Smooth muscle cell (in vitro differentiated cells): ENCODE measurements at regions not wholly inside any gene's neighbourhood (a gene's known extent, or its start where the extent isn't known, plus 50 kb on each side); places are given as distances from the start of the nearest gene placed in this dataset.

Experiments used
- DNase-seq: peaks from one replicate; lab custom pipeline; 2025; ENCODE audit not compliant: unreplicated experiment; lab: John Stamatoyannopoulos, UW
- H2AFZ ChIP-seq: fragments of 200-600 bp; sonication (generic); 2 replicates; pipeline ENCODE4 v1.6.0; 2016; ENCODE audit warnings: antibody characterized with exemption, low read depth, mild to moderate bottlenecking
- H3F3A ChIP-seq: fragments of 200-600 bp; sonication (generic); 2 replicates; pipeline ENCODE4 v1.6.0; 2017; ENCODE audit warnings: antibody characterized with exemption, low read depth
- H3K27ac ChIP-seq: fragments of 200-600 bp; sonication (generic); 2 replicates; pipeline ENCODE4 v1.5.1; 2016; ENCODE audit warnings: low read depth, mild to moderate bottlenecking
- H3K27me3 ChIP-seq: fragments of 200-600 bp; sonication (generic); 2 replicates; pipeline ENCODE4 v1.6.1; 2016; ENCODE audit warnings: low read depth, mild to moderate bottlenecking
- H3K36me3 ChIP-seq: fragments of 200-600 bp; sonication (generic); 2 replicates; pipeline ENCODE4 v1.5.1; 2016; ENCODE audit warnings: low read depth
- H3K4me1 ChIP-seq: fragments of 200-600 bp; sonication (generic); 2 replicates; pipeline ENCODE4 v1.5.1; 2016; ENCODE audit warnings: low read depth
- H3K4me2 ChIP-seq: fragments of 200-600 bp; sonication (generic); 2 replicates; pipeline ENCODE4 v1.6.0; 2016; ENCODE audit warnings: mild to moderate bottlenecking
- H3K4me3 ChIP-seq: fragments of 200-600 bp; sonication (generic); 2 replicates; pipeline ENCODE4 v1.5.1; 2016; ENCODE audit warnings: mild to moderate bottlenecking
- H3K79me2 ChIP-seq: fragments of 200-600 bp; sonication (generic); 2 replicates; pipeline ENCODE4 v1.6.0; 2016; ENCODE audit warnings: low read depth, mild to moderate bottlenecking
- H3K9ac ChIP-seq: fragments of 200-600 bp; sonication (generic); 2 replicates; pipeline ENCODE4 v1.6.0; 2016; ENCODE audit warnings: low read depth
- H3K9me3 ChIP-seq: fragments of 200-600 bp; sonication (generic); replicated peaks from 2 replicates; pipeline ENCODE4 v1.5.1; 2016; ENCODE audit warnings: low read depth
- H4K20me1 ChIP-seq: fragments of 200-600 bp; sonication (generic); 2 replicates; pipeline ENCODE4 v1.6.0; 2016; ENCODE audit warnings: low read depth
- WGBS: methylation state at CpG from one replicate; pipeline ENCODE4 v1.1.7; 2016; ENCODE audit warnings: low lambda C conversion rate; 5-methylcytosine and 5-hydroxymethylcytosine counted together
- TF ChIP-seq, protein P1 (sequence below): fragments of 200-600 bp; sonication (generic); IDR thresholded peaks from 2 replicates; pipeline ENCODE4 v1.5.1; 2017; ENCODE audit warnings: borderline replicate concordance, mild to moderate bottlenecking, antibody characterized with exemption; ENCODE audit not compliant: insufficient read depth, poor library complexity, severe bottlenecking

GRCh38 chr12:132426349-132427173 is 63.4 kb upstream of the FBRSL1 start:
- Histone ChIP-seq H4K20me1 (no peaks in the 10 kb centered on the region), H3K27ac (no peak overlapping the region), H3F3A (no peaks in the 10 kb centered on the region), H3K36me3 (no peaks in the 10 kb centered on the region), H2AFZ (no peak overlapping the region), H3K9me3 (no peaks in the 10 kb centered on the region), H3K4me3 (no peak overlapping the region), H3K9ac (no peak overlapping the region), H3K4me1 (peaks cover 43% of the 10 kb centered on the region), H3K4me2 (no peak overlapping the region), H3K27me3 (peaks cover 38% of the 10 kb centered on the region), H3K79me2 (no peaks in the 10 kb centered on the region)
- 90% methylated on average over 34 of the region's 34 CpGs for WGBS
- TF ChIP-seq, protein P1, sequence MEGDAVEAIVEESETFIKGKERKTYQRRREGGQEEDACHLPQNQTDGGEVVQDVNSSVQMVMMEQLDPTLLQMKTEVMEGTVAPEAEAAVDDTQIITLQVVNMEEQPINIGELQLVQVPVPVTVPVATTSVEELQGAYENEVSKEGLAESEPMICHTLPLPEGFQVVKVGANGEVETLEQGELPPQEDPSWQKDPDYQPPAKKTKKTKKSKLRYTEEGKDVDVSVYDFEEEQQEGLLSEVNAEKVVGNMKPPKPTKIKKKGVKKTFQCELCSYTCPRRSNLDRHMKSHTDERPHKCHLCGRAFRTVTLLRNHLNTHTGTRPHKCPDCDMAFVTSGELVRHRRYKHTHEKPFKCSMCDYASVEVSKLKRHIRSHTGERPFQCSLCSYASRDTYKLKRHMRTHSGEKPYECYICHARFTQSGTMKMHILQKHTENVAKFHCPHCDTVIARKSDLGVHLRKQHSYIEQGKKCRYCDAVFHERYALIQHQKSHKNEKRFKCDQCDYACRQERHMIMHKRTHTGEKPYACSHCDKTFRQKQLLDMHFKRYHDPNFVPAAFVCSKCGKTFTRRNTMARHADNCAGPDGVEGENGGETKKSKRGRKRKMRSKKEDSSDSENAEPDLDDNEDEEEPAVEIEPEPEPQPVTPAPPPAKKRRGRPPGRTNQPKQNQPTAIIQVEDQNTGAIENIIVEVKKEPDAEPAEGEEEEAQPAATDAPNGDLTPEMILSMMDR, result no peak
- DNase-seq, result no peak

DNA sequence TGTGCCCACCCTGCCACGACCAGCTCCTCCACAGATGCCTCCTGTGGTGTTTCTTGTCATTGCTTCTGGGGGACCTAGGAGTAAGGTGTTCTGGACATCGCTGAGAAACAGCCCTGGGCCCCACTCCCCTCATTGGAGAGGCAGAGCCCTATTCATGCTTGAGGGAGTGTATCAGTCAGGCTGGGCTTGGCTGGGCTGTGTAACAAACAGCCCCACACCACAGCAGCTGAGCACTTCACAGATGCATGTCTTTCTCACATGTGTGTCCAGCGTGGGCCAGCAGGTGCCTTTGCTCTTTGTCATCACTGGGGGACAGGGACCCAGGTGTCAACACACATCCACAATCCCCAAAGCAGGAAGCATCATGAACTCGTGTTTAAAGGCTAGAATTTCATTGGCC is 65.1 kb upstream of the FBRSL1 start:
- no peak overlapping the region for H3K27ac ChIP-seq
- no peak overlapping the region for H3K4me2 ChIP-seq
- WGBS, result 82% methylated on average over 4 of the region's 4 CpGs
- H3K79me2 ChIP-seq, result no peaks in the 10 kb centered on the region
- H3K27me3 ChIP-seq, result peaks cover 36% of the 10 kb centered on the region
- H3K9ac ChIP-seq, result no peak overlapping the region
- no peak overlapping the region for H3K4me3 ChIP-seq
- H3K4me1 ChIP-seq, result peaks cover 28% of the 10 kb centered on the region
- DNase-seq, result no peak
- TF ChIP-seq, protein P1, result no peak
- H3F3A ChIP-seq, result no peaks in the 10 kb centered on the region
- H4K20me1 ChIP-seq, result no peaks in the 10 kb centered on the region
- H3K36me3 ChIP-seq, result no peaks in the 10 kb centered on the region
- no peak overlapping the region for H2AFZ ChIP-seq
- no peaks in the 10 kb centered on the region for H3K9me3 ChIP-seq

DNA sequence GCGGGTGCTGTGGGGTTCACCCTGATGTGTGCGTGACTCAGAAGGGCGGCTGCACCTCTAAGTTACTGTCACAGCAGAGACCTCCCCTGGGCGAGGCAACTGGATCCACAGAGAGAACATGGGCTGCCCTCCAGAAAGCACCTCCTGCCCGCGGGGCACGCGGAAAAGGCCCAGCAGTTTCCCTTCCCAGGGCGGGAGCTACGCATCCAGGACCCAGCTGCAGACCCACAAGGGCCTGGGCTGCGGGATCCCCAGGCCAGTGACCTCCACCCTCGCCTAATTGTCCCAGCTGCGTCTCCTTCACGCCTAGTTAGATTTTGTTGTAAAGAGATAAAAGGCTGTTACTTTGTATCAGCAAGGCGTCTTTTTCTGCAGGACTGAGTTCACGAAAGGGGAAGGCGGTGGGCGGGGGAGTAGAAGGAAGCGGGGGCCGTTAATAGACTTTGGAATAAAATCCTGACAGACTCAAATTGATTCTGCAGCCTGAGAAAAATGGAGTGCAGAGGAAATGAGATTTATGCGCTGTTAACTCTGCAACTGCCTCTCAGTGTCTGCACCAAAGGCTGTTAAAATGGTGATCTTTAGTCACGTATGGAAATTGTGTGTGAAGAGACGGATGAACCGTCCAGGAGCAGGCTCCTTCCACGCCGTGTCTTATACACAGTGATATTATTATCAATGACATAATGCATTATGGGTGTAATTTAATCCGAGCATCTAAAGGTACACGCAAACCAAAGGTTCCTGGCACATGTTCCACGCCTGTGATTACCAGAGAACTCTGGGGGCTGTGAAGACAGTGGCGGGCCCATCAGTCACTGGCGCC is 65.9 kb upstream of the FBRSL1 start:
- Histone ChIP-seq H3K4me3 (no peak overlapping the region), H3K9ac (no peak overlapping the region), H3K27ac (no peak overlapping the region), H3K79me2 (no peaks in the 10 kb centered on the region), H3K4me2 (no peak overlapping the region), H3K27me3 (peaks cover 38% of the 10 kb centered on the region), H3K36me3 (no peaks in the 10 kb centered on the region), H2AFZ (no peak overlapping the region), H3K9me3 (no peaks in the 10 kb centered on the region), H3F3A (no peaks in the 10 kb centered on the region), H3K4me1 (peaks cover 21% of the 10 kb centered on the region), H4K20me1 (no peaks in the 10 kb centered on the region)
- TF ChIP-seq, protein P1, result no peak
- 84% methylated on average over 31 of the region's 31 CpGs for WGBS
- DNase-seq, result no peak
